PC-9 (cell line): ENCODE measurements at regions not wholly inside any gene's neighbourhood (a gene's known extent, or its start where the extent isn't known, plus 50 kb on each side); places are given as distances from the start of the nearest gene placed in this dataset.
"Not testable (repeated sequence)": the region's sequence is repeated elsewhere in the genome, so short reads cannot be mapped to it uniquely, and the experiment has no call there.

Experiments used
- CTCF ChIP-seq: fragments of 200-600 bp; sonication (generic); conservative IDR thresholded peaks from 2 replicates; pipeline ENCODE4 v1.6.1; 2017; ENCODE audit warnings: mixed run types, antibody characterized with exemption, mild to moderate bottlenecking, moderate library complexity
- EZH2 ChIP-seq: fragments of 200-600 bp; sonication (generic); IDR thresholded peaks from 2 replicates; pipeline ENCODE4 v1.8.0; 2017; ENCODE audit warnings: antibody characterized with exemption, low read depth

GRCh38 chr15:38852188-38852587 is 287.6 kb upstream of the RASGRP1 start:
- not testable (repeated sequence) for TF ChIP-seq CTCF, EZH2
